ENCODE measurements at regions not wholly inside any gene's neighbourhood (a gene's known extent, or its start where the extent isn't known, plus 50 kb on each side); places are given as distances from the start of the nearest gene placed in this dataset.

- TF ChIP-seq CTCF (IDR thresholded peaks at IDR 0.05; ENCODE audit: insufficient read depth, low read depth, low read length) = no peak
- no peak for TF ChIP-seq EZH2 (IDR thresholded peaks at IDR 0.05; ENCODE audit: insufficient read depth, low read length)
Measured at GRCh38 chr6:98310443-98310842, 523.9 kb upstream of the POU3F2 start.
